H9 (cell line): ENCODE measurements at regions not wholly inside any gene's neighbourhood (a gene's known extent, or its start where the extent isn't known, plus 50 kb on each side); places are given as distances from the start of the nearest gene placed in this dataset.
"Not testable (repeated sequence)": the region's sequence is repeated elsewhere in the genome, so short reads cannot be mapped to it uniquely, and the experiment has no call there.

Experiments used
- DNase-seq: peaks from one replicate; pipeline ENCODE4 v3.0.0-alpha.2; 2017
- H2AFZ ChIP-seq: one replicate; pipeline ENCODE4 v1.6.1; 2013; ENCODE audit warnings: mild to moderate bottlenecking, low read length, control low read depth, moderate library complexity
- H2AK5ac ChIP-seq: 2 replicates; pipeline ENCODE4 v1.6.1; 2013; ENCODE audit warnings: low read length, control low read depth, mixed read lengths; ENCODE audit not compliant: insufficient read length
- H2BK120ac ChIP-seq: one replicate; pipeline ENCODE4 v1.6.1; 2013; ENCODE audit warnings: low read depth, mild to moderate bottlenecking, low read length, control low read depth, inconsistent platforms; ENCODE audit not compliant: poor library complexity, severe bottlenecking
- H2BK12ac ChIP-seq: 2 replicates; pipeline ENCODE4 v1.6.1; 2013; ENCODE audit warnings: low read length, control low read depth, mixed read lengths, low read depth; ENCODE audit not compliant: insufficient read length
- H2BK15ac ChIP-seq: 2 replicates; pipeline ENCODE4 v1.6.1; 2013; ENCODE audit warnings: low read depth, low read length, control low read depth
- H2BK20ac ChIP-seq: one replicate; pipeline ENCODE4 v1.6.1; 2013; ENCODE audit warnings: low read depth, mild to moderate bottlenecking, low read length, control low read depth, inconsistent platforms; ENCODE audit not compliant: poor library complexity, severe bottlenecking
- H2BK5ac ChIP-seq: 2 replicates; pipeline ENCODE4 v1.6.1; 2013; ENCODE audit warnings: low read length, control low read depth, mixed read lengths; ENCODE audit not compliant: insufficient read length
- H3K14ac ChIP-seq: 2 replicates; pipeline ENCODE4 v1.6.1; 2013; ENCODE audit warnings: low read length, control low read depth; ENCODE audit not compliant: insufficient read depth
- H3K18ac ChIP-seq: 2 replicates; pipeline ENCODE4 v1.6.1; 2013; ENCODE audit warnings: low read depth, mild to moderate bottlenecking, mixed read lengths, low read length, control low read depth; ENCODE audit not compliant: insufficient read length
- H3K23ac ChIP-seq: 2 replicates; pipeline ENCODE4 v1.6.1; 2013; ENCODE audit warnings: low read length, control low read depth, mixed read lengths, low read depth; ENCODE audit not compliant: insufficient read length
- H3K23me2 ChIP-seq: 2 replicates; pipeline ENCODE4 v1.6.1; 2013; ENCODE audit warnings: low read depth, mild to moderate bottlenecking, mixed read lengths, low read length, control low read depth; ENCODE audit not compliant: insufficient read length, poor library complexity, severe bottlenecking
- H3K27ac ChIP-seq: 2 replicates; pipeline ENCODE4 v1.5.1; 2013; ENCODE audit warnings: low read length, control low read depth, mixed read lengths, low read depth; ENCODE audit not compliant: insufficient read length
- H3K27me3 ChIP-seq: 2 replicates; pipeline ENCODE4 v1.6.1; 2013; ENCODE audit warnings: low read length, control low read depth, inconsistent platforms; ENCODE audit not compliant: insufficient read depth
- H3K4ac ChIP-seq: 2 replicates; pipeline ENCODE4 v1.6.1; 2013; ENCODE audit warnings: low read depth, mild to moderate bottlenecking, control low read depth, inconsistent platforms, low read length, moderate library complexity
- H3K4me1 ChIP-seq: 2 replicates; pipeline ENCODE4 v1.6.1; 2013; ENCODE audit warnings: low read length, control low read depth, inconsistent platforms; ENCODE audit not compliant: insufficient read depth
- H3K4me2 ChIP-seq: 2 replicates; pipeline ENCODE4 v1.6.1; 2013; ENCODE audit warnings: low read length, control low read depth, mixed read lengths; ENCODE audit not compliant: insufficient read length, insufficient read depth
- H3K56ac ChIP-seq: 2 replicates; pipeline ENCODE4 v1.6.1; 2013; ENCODE audit warnings: low read depth, mild to moderate bottlenecking, mixed read lengths, low read length, control low read depth; ENCODE audit not compliant: insufficient read length
- H3K79me1 ChIP-seq: 2 replicates; pipeline ENCODE4 v1.6.1; 2013; ENCODE audit warnings: low read depth, mild to moderate bottlenecking, moderate library complexity, low read length, control low read depth, inconsistent platforms; ENCODE audit not compliant: insufficient read depth, poor library complexity, severe bottlenecking
- H3K79me2 ChIP-seq: 2 replicates; pipeline ENCODE4 v1.6.1; 2013; ENCODE audit warnings: low read length, control low read depth, inconsistent platforms; ENCODE audit not compliant: insufficient read depth
- H3K9ac ChIP-seq: 2 replicates; pipeline ENCODE4 v1.6.1; 2013; ENCODE audit warnings: low read length, control low read depth, mixed read lengths; ENCODE audit not compliant: insufficient read length; ENCODE audit errors: extremely low read depth
- H3K9me3 ChIP-seq: one replicate; pipeline ENCODE4 v1.6.1; 2013; ENCODE audit warnings: low read depth, low read length, inconsistent platforms; ENCODE audit not compliant: control insufficient read depth
- H3T11ph ChIP-seq: one replicate; pipeline ENCODE4 v1.6.1; 2013; ENCODE audit warnings: mild to moderate bottlenecking, low read length, control low read depth, inconsistent platforms
- H4K20me1 ChIP-seq: one replicate; pipeline ENCODE4 v1.6.1; 2013; ENCODE audit not compliant: control insufficient read depth, insufficient read length, insufficient read depth
- H4K5ac ChIP-seq: 2 replicates; pipeline ENCODE4 v1.6.1; 2013; ENCODE audit warnings: low read depth, mild to moderate bottlenecking, mixed read lengths, low read length, control low read depth; ENCODE audit not compliant: insufficient read length
- H4K8ac ChIP-seq: replicated peaks from 2 replicates; pipeline ENCODE4 v1.6.1; 2013; ENCODE audit warnings: low read length, control low read depth, mixed read lengths, low read depth; ENCODE audit not compliant: insufficient read length
- H4K91ac ChIP-seq: 2 replicates; pipeline ENCODE4 v1.6.1; 2013; ENCODE audit warnings: low read depth, mild to moderate bottlenecking, moderate library complexity, mixed read lengths, low read length, control low read depth; ENCODE audit not compliant: insufficient read length
- H3K27ac Mint-ChIP-seq, 3 experiments: 2 replicates in 2 of 3; 3 replicates in 1 of 3; pipeline ENCODE4 v1.8.0; 2020 to 2021; ENCODE audit warnings: mixed read lengths in 3 of 3, mild to moderate bottlenecking in 1 of 3, moderate library complexity in 1 of 3
- H3K27me3 Mint-ChIP-seq: 2 replicates; pipeline ENCODE4 v1.8.0; 2021; ENCODE audit warnings: low read depth, mild to moderate bottlenecking, moderate library complexity, mixed read lengths
- H3K36me3 Mint-ChIP-seq, 3 experiments: 2 replicates in 2 of 3; 3 replicates in 1 of 3; pipeline ENCODE4 v1.8.0; 2020 to 2021; ENCODE audit warnings: low read depth in 3 of 3, mixed read lengths in 3 of 3; ENCODE audit not compliant: insufficient read depth in 1 of 3
- H3K4me1 Mint-ChIP-seq, 2 experiments: 2 replicates each; pipeline ENCODE4 v1.8.0; 2020; ENCODE audit warnings: mixed read lengths in 2 of 2
- H3K4me3 Mint-ChIP-seq, 2 experiments: 2 replicates in 1 of 2; 3 replicates in 1 of 2; pipeline ENCODE4 v1.8.0; 2020 to 2021; ENCODE audit warnings: mild to moderate bottlenecking in 2 of 2, mixed read lengths in 2 of 2, moderate library complexity in 1 of 2
- H3K9me3 Mint-ChIP-seq, 2 experiments: 2 replicates in 1 of 2; 3 replicates in 1 of 2; pipeline ENCODE4 v1.8.0; 2020; ENCODE audit warnings: mild to moderate bottlenecking in 2 of 2, mixed read lengths in 2 of 2, moderate library complexity in 1 of 2
- CTCF ChIP-seq: fragments of 200-600 bp; sonication (generic); conservative IDR thresholded peaks from 3 replicates; pipeline ENCODE4 v1.8.0; 2021; ENCODE audit warnings: antibody characterized with exemption, mild to moderate bottlenecking
- WGBS: extraction: QIAGEN DNeasy Blood & Tissue Kit; methylation state at CpG from one replicate; pipeline ENCODE4 v1.1.7; 2013; ENCODE audit warnings: missing lambda C conversion rate, low lambda C conversion rate, mixed read lengths; ENCODE audit not compliant: insufficient read length; ENCODE audit errors: extremely low coverage; 5-methylcytosine and 5-hydroxymethylcytosine counted together

GRCh38 chr7:81183326-81183725 is 264.5 kb upstream of the SEMA3C start:
- Histone ChIP-seq H3T11ph (no peak overlapping the region), H3K4me1 (no peaks in the 10 kb centered on the region), H3K4me2 (no peak overlapping the region), H4K5ac (no peak overlapping the region), H2BK12ac (no peak overlapping the region), H2BK5ac (no peak overlapping the region), H3K79me2 (no peaks in the 10 kb centered on the region), H2AFZ (no peak overlapping the region), H3K27ac (no peak overlapping the region), H3K4ac (no peak overlapping the region), H3K9me3 (peaks cover 23% of the 10 kb centered on the region), H3K79me1 (no peaks in the 10 kb centered on the region), H4K20me1 (no peaks in the 10 kb centered on the region), H2BK15ac (no peak overlapping the region), H2BK20ac (no peak overlapping the region), H2AK5ac (no peak overlapping the region), H3K23ac (no peak overlapping the region), H3K56ac (no peak overlapping the region), H2BK120ac (no peak overlapping the region), H3K27me3 (no peaks in the 10 kb centered on the region), H3K14ac (no peak overlapping the region), H3K23me2 (no peaks in the 10 kb centered on the region), H3K9ac (no peak overlapping the region), H3K18ac (no peak overlapping the region), H4K91ac (no peak overlapping the region), H4K8ac (no peak overlapping the region)
- no CpG with 5 or more reads among the region's 2 CpGs for WGBS
- peaks cover 2% of the 10 kb centered on the region for H3K27me3 Mint-ChIP-seq
- DNase-seq = no peak
- no peak overlapping the region for H3K4me3 Mint-ChIP-seq
- H3K36me3 Mint-ChIP-seq = peaks cover 32 to 42% (median 37%) of the 10 kb centered on the region in 3 experiments
- no peak for TF ChIP-seq CTCF
- H3K27ac Mint-ChIP-seq = no peak overlapping the region
- peaks cover 40 to 41% of the 10 kb centered on the region in 2 experiments for H3K9me3 Mint-ChIP-seq
- no peaks in the 10 kb centered on the region for H3K4me1 Mint-ChIP-seq

- H2BK120ac ChIP-seq, H3K27me3 ChIP-seq, H3K27ac ChIP-seq, H3K27ac Mint-ChIP-seq, H2BK5ac ChIP-seq, H3K4me1 Mint-ChIP-seq, H3K4me1 ChIP-seq, H2AFZ ChIP-seq, H3K56ac ChIP-seq, H4K20me1 ChIP-seq, H4K8ac ChIP-seq, H3K79me2 ChIP-seq, H3K18ac ChIP-seq, H3K4ac ChIP-seq, H3K9ac ChIP-seq, H3K27me3 Mint-ChIP-seq, H3K79me1 ChIP-seq, H3K4me3 Mint-ChIP-seq, H2BK20ac ChIP-seq, H2AK5ac ChIP-seq, H3K23me2 ChIP-seq, H3T11ph ChIP-seq, H2BK15ac ChIP-seq, H4K5ac ChIP-seq, H3K4me2 ChIP-seq, H2BK12ac ChIP-seq, H3K23ac ChIP-seq, H3K14ac ChIP-seq, H4K91ac ChIP-seq, DNase-seq: not testable (repeated sequence)
- H3K9me3 ChIP-seq = peaks cover 23% of the 10 kb centered on the region
- H3K9me3 Mint-ChIP-seq = peaks cover 48 to 50% of the 10 kb centered on the region in 2 experiments
- no CpG with 5 or more reads among the region's 10 CpGs for WGBS
- H3K36me3 Mint-ChIP-seq = peaks cover 32 to 51% (median 44%) of the 10 kb centered on the region in 3 experiments
These were observed 263.2 kb upstream of the SEMA3C start for GRCh38 chr7:81182056-81182455.
